Tibial nerve (tissue), 4 donors: ENCODE measurements at regions not wholly inside any gene's neighbourhood (a gene's known extent, or its start where the extent isn't known, plus 50 kb on each side); places are given as distances from the start of the nearest gene placed in this dataset.

Experiments used
- CTCF ChIP-seq, 5 experiments: fragments of 200-600 bp in 3 of 5; fragments of 450-650 bp in 2 of 5; sonication (generic) in 3 of 5; IDR thresholded peaks; one replicate each; pipeline ENCODE4 v1.5.1; 2016 to 2019; ENCODE audit warnings: antibody characterized with exemption in 5 of 5, mild to moderate bottlenecking in 3 of 5, moderate library complexity in 2 of 5
- EP300 ChIP-seq, 2 donors: sonication (generic); formaldehyde crosslinking; IDR thresholded peaks; one replicate each; pipeline ENCODE4 v1.6.1; 2017; ENCODE audit warnings: antibody characterized with exemption in 2 of 2, mild to moderate bottlenecking in 1 of 2
- POLR2A ChIP-seq, 2 donors: fragments of 450-650 bp; IDR thresholded peaks; one replicate each; pipeline ENCODE4 v1.6.1; 2017; ENCODE audit warnings: antibody characterized with exemption in 2 of 2, mild to moderate bottlenecking in 2 of 2, moderate library complexity in 2 of 2

- TF ChIP-seq EP300 (IDR thresholded peaks at IDR 0.05) (no peak), CTCF (IDR thresholded peaks at IDR 0.05) (no peak), POLR2A (IDR thresholded peaks at IDR 0.05) (no peak)
These were observed 309.0 kb upstream of the PABPC4L start for GRCh38 chr4:134510544-134510943.
